HG02798 (cell line): ENCODE measurements at regions not wholly inside any gene's neighbourhood (a gene's known extent, or its start where the extent isn't known, plus 50 kb on each side); places are given as distances from the start of the nearest gene placed in this dataset.
A peak's percentile ranks its signal among the peaks of the same experiment; 100 is the strongest.
"Not testable (repeated sequence)": the region's sequence is repeated elsewhere in the genome, so short reads cannot be mapped to it uniquely, and the experiment has no call there.

ENCODE experiments used
- ATAC-seq: cut with Tn5 transposase; IDR thresholded peaks from one replicate; pipeline ENCODE4 v1.9.1; 2021; ENCODE audit warnings: mild to moderate bottlenecking; ENCODE audit not compliant: unreplicated experiment, poor library complexity

DNA sequence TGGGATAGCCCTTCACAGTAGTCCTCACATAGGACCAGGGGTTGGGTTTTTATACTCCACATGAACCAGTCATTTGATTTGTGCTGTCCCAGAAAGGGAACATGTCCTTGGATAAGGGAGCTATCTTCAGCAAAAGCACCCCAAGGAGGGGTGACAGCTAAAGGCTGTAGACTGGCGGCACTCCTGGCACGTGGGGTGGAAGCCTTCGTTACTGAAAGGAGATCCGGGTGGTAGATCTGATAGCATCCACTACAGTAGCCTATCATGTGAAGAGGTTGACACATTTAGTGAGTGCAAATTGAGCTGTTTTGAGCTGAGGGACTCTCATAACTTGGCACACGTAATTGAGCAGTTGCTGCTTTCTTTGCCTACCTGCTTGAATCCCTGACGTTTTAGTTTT lies 588.8 kb upstream of the GOLIM4 start:
- ATAC-seq: no peak

DNA sequence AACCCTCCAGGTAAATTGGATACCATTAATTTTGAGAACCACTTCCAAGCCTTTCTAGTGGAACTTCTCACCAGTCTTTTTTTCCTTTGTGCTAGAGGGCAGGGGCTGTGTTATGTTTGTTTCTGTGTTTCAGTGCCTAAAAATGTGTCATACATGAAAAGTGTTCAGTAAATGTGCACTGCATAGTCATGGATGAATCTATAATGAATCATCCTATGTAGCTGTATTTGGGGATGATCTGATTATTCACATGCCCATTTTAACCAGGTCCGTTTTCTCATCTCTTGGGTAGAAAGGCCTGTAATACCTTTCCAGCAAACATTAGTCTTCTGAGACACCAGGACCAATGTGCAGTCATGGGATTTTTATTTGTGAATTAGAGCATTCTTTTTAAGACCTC lies 583.0 kb upstream of the GOLIM4 start:
- no peak for ATAC-seq

DNA sequence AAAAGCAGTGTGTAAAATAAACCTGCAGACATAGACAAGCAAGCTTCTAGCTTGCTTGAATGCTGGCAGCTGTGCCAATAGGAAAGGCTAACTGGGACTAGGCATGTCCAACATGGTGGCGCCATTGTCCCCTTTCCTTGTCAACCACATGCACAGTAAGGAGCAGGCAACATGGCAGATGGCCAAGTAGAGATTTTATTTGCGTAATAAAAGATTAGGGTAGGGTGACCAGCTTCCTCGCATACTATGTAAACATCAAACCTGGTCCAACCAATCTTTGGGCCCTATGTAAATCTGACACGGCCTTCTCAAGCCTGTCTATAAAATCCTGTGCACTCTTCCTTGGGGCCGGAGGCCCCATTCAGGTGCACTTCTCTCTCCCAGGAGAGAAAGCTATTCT lies 575.4 kb upstream of the GOLIM4 start:
- ATAC-seq: no peak

DNA sequence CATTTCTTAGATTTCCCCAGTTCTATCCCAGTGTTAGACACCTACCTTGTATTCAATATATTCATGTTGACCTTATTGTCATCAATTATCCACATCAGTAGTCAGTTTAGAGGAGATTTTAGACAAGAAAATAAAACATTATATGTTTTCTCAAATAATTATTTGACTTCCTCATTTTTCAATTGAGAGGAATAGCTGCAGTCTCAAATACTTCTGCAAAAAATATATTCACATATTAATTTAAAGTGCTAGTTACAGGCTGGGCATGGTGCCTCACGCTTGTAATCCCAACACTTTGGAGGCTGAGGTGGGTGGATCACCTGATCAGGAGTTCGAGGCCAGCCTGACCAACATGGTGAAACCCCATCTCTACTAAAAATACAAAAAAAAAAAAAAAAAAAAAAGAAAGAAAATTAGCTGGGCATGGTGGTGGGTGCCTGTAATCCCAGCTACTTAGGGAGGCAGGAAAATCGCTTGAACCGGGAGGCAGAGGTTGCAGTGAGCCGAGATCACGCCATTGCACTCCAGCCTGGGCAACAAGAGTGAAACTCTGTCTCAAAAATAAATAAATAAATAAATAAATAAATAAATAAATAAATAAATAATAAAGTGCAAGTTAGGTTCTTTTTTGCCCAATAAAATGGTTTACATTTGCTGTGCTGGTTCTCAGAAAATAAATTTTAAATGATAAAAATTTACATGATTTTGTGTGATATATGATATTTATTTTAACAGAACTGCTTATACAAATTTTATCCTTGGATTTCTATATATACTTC lies 565.3 kb upstream of the GOLIM4 start:
- ATAC-seq: not testable (repeated sequence)

DNA sequence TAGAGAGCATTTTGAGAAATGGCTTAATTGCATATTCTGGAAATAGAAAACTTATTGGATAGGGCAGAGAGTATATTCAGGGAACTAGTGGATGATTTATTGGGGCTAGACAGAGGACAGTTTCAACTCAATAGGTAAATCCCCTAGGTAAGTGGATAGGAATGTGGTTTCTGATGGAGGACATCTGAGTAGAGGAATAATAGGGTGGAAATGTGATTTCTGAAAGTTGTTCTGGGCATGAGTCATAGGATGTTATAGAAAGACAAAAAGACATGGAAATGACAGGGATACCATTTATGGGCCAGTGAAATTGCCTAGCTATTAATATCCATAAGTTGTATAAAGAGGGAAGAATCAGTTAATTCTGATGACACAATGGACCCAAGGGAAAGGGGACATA lies 563.3 kb upstream of the GOLIM4 start:
- no peak for ATAC-seq

DNA sequence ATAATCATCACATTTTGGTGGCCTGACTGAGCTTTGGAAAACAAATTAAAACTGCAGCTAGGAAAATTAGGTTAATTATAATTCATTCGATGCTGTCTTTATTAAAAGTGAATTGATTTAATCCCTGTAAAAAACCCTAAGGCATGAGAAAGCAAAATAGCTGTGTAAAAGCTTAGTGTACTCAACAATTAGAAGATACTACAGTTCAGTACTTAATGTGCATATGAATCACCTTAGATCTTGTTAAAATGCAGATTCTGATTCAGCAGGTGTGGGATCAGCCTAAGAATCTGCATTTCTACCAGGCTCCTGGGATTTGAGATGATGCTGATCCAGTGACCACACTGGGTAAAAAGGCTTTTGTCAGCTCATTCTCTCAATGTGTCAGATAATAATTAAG lies 559.9 kb upstream of the GOLIM4 start:
- ATAC-seq: no peak

DNA sequence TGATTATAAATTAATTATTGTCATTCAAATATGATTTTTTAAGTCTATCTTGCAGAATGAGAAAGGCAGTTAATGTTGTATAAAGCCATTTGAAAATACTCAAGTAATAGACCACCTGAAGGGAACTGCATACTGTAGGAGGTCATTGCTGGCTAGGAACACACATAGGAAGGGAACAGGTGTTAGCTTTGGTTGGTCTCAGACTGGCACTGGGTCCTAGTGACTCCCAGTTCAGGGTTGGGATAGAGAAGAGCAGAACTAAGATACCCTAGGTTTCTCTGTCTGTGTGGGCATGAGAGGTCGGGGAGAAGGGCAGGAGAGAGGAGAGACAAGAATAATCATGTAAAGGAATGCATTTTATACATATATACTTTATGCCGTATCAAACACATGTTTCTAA lies 559.0 kb upstream of the GOLIM4 start:
- ATAC-seq: no peak

DNA sequence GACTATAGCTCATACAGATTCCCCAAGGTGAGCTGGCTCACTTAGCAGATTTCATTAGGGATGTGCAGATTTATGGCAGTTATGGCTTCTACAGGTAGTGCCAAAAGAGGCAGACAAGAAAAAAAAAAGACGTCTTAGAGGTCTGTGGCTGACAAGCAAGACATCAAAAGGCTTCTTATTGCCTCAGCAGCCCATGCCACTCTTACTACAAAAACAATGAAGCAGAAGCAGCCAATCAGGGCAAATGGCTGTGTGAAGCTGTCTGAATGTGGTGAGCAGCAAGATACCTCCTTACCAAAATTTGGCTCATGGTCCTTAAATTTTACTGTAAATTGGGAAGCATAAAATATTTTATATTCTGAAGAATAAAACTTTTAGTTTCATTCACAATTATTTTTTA lies 557.5 kb upstream of the GOLIM4 start:
- no peak for ATAC-seq

DNA sequence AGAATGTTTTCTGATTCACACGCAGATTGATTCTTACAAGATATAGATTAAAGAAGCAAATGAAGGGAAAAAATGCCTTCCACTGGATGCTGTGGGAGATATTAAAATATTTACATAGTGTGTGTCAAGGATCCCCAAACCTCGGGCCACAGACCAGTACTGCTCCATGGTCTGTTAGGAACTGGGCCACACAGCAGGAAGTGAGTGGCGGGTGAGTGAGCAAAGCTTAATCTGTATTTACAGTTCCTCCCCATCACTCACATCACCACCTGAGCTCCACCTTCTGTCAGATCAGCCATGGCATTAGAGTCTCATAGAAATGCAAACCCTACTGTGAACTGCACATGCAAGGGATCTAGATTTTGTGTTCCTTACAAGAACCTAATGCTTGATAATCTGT lies 552.6 kb upstream of the GOLIM4 start:
- ATAC-seq: no peak

DNA sequence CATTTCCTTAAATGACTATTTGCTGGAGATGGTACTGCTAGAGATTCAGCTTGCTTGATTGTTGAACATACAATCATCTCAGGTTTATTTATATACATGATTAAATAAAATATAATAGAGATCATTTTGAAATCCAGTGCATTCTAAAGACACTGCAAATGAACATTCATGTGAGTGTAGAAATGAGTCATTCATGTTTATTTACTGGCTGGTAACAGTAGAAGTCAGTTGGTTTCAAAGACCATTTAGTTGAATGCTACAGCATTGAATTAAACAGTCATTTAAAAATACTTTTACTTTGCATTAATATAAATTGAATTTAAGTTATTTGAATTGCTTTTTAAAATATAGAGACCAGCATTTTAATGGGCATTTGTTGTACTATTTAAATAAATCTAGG lies 551.9 kb upstream of the GOLIM4 start:
- ATAC-seq: no peak

DNA sequence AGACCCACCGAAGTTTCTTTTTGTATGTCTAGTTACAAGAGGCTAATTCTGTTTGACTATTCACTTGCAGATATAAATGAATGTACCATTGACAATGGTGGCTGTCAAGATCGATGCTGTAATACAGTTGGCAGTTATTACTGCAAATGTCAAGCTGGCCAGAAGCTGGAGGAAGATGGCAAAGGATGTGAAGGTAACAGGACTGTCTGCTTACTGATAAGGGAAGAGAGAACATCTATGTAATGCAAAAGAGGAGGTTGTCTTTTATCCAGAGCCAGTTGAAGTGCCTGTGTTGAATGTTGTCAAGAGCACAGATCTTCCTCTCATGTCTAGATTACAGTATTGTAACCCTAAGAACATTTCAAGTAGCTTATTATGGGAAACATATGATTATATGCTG lies 549.5 kb upstream of the GOLIM4 start:
- ATAC-seq: no peak

DNA sequence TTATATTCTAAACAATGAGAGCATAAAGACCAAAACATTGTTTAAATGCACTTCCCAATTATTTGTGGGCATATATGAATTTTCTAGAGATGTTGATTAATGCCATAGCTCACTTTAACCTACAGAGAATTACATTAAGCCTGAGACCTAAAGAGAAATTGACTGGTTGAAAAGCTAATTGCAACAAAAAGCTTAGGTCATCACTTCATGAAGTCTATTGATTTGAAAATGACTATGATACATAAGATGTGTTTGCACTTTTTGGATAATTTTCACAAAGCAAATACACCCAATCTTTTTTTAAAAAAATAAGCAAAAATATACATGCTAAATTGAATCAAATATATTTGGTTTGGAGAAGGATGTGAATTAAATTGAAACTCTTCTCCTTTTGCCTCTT lies 532.8 kb upstream of the GOLIM4 start:
- no peak for ATAC-seq

DNA sequence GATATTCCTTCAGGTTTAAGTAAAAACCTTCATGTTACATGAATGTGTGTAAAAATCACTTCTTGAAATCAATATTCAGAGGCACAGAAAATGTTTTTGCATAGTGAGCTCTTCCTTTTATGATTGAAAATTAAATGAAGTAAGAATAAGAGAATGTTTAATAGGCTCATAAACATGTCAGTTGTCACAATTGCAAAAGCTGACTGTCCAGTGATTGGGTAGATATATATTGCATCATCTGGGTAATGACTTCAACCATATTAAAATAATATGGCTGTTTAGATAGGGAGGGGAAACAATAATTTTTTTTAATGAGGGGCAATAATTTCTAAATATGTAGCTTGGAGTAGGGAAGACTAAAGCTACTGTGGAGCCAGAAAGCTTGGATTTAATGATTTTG lies 529.8 kb upstream of the GOLIM4 start:
- ATAC-seq: no peak

DNA sequence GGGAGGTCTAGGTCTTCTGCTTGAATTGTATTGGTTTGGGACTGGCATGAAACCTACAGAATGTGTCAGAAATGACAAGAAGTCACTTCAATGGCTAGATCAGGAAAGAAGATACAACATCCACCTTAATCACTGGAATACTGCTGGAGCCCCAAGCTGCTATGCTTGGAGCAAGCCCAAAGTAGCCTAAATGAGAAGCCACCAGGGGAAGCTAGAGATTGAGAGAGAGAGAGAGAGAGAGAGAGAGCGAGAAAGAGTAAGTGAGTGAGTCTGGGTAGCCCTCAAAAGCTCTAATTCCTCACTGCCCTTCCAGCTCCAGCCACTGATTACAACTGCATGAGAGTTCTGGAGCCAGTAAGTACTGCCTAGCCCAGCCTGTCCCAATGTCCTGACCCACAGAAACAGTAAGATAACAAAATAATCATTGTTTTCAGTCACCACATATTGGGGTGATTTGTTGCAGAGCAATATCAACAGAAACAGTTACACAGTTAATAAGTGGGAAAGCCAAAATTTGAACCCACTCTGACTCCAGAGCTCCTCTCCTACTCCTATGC lies 529.2 kb upstream of the GOLIM4 start:
- no peak for ATAC-seq

DNA sequence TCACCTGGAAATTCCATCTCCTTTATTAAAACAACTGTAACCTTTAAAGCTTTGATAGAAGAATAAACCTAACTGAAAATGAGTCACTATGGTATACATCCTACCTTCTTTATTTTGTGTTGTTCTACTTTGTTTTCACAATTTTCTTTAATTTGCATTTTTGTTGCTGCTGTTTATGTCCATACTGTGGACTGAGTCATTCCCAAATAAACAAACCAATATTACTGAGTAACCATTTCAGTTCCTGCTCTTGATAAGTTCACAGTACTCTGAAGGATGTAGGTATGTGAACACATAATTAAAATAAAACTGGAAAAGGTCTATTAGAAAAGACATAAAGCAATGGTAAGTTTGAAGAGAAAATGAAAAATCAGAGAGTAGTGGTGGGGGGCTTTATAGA lies 528.5 kb upstream of the GOLIM4 start:
- no peak for ATAC-seq

DNA sequence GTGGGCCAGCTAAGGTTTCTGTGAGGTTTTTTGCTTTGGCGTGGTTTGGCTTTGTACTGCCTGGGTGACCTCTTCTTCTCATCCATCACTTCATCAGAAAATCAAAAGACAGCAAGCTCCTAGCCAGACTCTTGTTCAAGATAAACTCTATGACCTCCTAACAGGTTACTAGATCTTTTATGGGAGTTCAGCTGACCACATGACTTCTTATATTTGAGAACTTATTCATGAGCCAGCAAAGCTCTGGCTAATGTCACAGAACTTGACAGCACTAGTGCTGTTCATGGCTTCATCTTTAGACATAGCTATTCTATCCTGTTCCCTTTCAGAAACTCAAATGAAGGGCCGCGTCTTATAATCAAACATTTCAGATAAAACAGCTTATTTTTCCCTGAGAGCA lies 527.1 kb upstream of the GOLIM4 start:
- ATAC-seq: no peak

DNA sequence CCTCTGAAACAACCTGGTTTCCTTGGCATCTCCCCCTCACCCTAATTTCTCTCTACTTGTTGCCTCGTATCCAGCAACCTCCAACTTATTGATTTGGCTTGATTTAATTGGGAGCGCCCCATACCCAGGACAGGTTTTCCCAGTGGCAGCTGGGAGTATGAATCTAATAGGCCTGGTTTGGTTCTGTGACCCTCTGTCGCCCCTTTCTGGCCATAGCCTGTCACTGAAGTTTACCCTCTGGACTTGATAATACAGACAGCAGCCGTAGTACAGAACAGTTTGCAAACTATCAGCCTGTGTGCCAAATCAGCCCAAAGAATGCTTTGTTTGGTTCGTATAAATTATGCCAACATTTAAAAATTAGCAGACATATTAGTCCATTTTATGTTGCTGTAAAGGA lies 525.1 kb upstream of the GOLIM4 start:
- peak; percentile 70 for ATAC-seq

DNA sequence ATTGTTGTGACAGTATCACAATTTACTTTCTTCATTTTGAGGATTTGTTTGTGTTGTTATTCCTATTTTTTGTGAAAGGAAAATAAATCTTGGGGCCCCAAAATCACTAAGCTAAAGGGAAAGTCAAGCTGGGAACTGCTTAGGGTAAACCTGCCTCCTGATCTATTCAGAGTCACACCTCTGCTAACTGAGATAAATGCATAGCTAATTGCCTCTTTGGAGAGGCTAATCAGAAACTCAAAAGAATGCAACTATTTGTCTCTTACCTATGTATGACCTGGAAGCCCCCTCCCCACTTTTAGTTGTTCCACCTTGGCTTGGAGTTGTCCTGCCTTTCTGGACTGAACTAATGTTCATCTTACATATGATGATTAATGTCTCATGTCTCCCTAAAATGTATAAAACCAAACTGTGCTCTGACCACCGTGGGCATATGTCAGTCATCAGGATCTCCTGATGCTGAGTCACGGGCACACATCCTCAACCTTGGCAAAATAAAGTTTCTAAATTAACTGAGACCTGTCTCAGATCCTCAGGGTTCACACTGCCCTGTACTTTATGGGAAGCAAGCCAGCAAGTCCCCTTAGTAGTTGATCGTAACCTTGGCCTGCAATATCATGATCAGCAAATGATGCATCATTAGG lies 523.2 kb upstream of the GOLIM4 start:
- ATAC-seq: no peak

DNA sequence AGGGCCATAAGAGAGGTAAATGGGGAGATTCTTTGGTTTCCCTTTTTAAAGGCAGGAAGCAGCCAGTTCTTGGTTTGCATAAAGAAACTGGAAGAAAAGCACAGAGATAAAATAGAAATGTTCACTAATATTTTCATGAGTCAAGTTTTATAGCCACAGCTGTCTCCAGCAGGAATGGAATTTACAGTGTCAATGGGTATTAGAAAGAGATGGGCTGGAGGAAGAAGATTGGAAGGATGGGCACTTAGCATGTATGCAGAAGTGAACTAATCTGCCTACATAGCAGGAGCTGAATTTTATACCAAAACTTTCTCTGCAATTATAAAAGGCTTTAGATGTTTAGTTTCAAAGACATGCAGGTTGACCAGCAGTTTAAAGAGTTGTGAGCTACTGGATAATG lies 521.9 kb upstream of the GOLIM4 start:
- no peak for ATAC-seq

DNA sequence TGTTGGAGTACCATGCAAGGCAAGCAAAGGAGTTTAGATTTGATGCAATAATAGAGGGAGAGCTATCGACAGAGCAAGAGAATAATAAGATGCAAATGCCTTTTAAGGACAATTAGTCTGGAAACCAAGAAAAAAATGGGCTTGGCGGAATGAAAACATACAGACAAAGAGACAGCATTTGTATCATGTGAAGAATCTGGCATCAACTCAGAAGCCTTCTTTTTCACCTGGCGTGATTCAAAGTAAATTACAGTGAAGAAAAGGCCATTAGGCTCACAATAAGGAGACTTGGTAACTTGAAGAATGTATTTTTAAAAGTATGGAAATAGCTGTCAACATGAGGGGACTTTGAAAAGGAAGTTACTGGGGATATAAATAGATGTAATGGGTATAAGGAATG lies 521.2 kb upstream of the GOLIM4 start:
- ATAC-seq: no peak

DNA sequence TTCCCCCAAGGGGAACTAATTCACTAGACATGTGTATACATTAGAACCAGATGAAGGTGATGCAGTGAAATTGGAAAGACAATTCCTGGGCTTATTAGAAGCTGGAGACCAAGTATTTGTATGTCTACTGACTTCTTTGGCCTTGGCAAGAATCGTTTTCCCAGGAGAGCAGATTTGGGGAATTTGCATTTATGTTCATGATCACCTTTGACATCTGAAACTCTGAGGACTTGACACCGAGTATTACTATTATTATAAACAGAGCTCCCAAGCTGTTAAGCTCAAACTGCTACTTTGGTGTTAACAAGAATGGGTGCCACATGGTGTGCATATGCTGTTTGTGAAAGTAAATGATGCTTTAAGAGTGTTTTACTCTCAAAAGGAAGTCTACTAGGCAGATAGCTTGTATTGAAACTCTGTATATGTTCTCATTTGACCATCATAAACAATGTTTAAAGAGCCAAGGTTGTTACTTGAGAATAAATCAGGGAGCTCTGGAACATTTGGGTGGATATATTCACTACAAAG lies 519.8 kb upstream of the GOLIM4 start:
- ATAC-seq: no peak

DNA sequence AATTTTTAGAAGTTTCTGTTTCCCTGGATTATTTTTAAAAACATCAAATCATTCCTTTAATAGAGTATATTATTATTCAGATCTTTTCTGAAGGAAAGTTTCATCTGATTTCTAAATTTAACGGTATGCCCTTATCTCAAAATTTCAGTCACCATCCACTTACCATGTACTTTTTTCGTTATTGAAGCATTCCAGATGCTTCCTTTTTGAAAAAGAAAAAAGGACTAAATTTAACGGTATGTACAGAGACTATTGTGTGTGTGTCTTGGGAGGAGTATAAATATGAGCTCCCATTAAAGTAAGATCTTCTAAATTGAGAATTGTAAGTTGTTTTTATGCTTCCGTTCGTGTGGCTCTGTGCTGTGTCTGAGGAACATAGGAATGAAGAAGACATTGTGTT lies 517.4 kb upstream of the GOLIM4 start:
- ATAC-seq: no peak
